Keratinocyte (primary cell): ENCODE measurements at regions not wholly inside any gene's neighbourhood (a gene's known extent, or its start where the extent isn't known, plus 50 kb on each side); places are given as distances from the start of the nearest gene placed in this dataset.

Experiments used
- DNase-seq: peaks from one replicate; pipeline ENCODE4 v3.0.0-alpha.2; 2011; ENCODE audit warnings: low read depth, missing footprints, low spot score
- FAIRE-seq: peaks from 2 replicates; lab custom pipeline; 2011; peaks lifted over from hg19 to GRCh38; lab: Jason Lieb, UNC
- H2AFZ ChIP-seq: 2 replicates; pipeline ENCODE4 v1.6.0; 2012; ENCODE audit warnings: low read length, control low read depth, inconsistent platforms; ENCODE audit not compliant: control insufficient read depth
- H3K27ac ChIP-seq: 2 replicates; pipeline ENCODE4 v1.5.1; 2011; ENCODE audit warnings: low read length; ENCODE audit not compliant: control insufficient read depth, insufficient read depth
- H3K27me3 ChIP-seq: 3 replicates; pipeline ENCODE4 v1.6.0; 2011; ENCODE audit warnings: low read length; ENCODE audit not compliant: control insufficient read depth, insufficient read depth; ENCODE audit errors: extremely low read depth
- H3K36me3 ChIP-seq, 2 experiments: 2 replicates in 1 of 2; 3 replicates in 1 of 2; pipeline ENCODE4 v1.5.1; 2011; ENCODE audit warnings: low read length in 2 of 2, mild to moderate bottlenecking in 1 of 2; ENCODE audit not compliant: control insufficient read depth in 2 of 2, insufficient read depth in 2 of 2; ENCODE audit errors: extremely low read depth in 1 of 2
- H3K4me1 ChIP-seq: 3 replicates; pipeline ENCODE4 v1.5.1; 2011; ENCODE audit warnings: low read length; ENCODE audit not compliant: control insufficient read depth, insufficient read depth; ENCODE audit errors: extremely low read depth
- H3K4me2 ChIP-seq: 3 replicates; pipeline ENCODE4 v1.6.0; 2011; ENCODE audit warnings: low read depth, low read length; ENCODE audit not compliant: control insufficient read depth, insufficient read depth; ENCODE audit errors: extremely low read depth
- H3K4me3 ChIP-seq, 3 experiments: fragments of 200-600 bp in 1 of 3; sonication (generic) in 1 of 3; 2 replicates in 2 of 3; 3 replicates in 1 of 3; pipeline ENCODE4 v1.5.1; 2011 to 2016; ENCODE audit warnings: low read length in 3 of 3, mild to moderate bottlenecking in 3 of 3, control low read depth in 2 of 3, inconsistent platforms in 1 of 3, low read depth in 1 of 3, mixed read lengths in 1 of 3, mixed run types in 1 of 3, moderate library complexity in 1 of 3; ENCODE audit not compliant: control insufficient read depth in 2 of 3, insufficient read depth in 2 of 3; ENCODE audit errors: extremely low read depth in 1 of 3
- H3K79me2 ChIP-seq: 2 replicates; pipeline ENCODE4 v1.6.0; 2012; ENCODE audit warnings: low read length; ENCODE audit not compliant: control insufficient read depth, insufficient read depth
- H3K9ac ChIP-seq: 3 replicates; pipeline ENCODE4 v1.6.0; 2011; ENCODE audit warnings: low read length; ENCODE audit not compliant: control insufficient read depth, insufficient read depth; ENCODE audit errors: extremely low read depth
- H3K9me1 ChIP-seq: 3 replicates; pipeline ENCODE4 v1.6.0; 2011; ENCODE audit warnings: low read length; ENCODE audit not compliant: control insufficient read depth, insufficient read depth; ENCODE audit errors: extremely low read depth
- H3K9me3 ChIP-seq: 2 replicates; pipeline ENCODE4 v1.5.1; 2012; ENCODE audit warnings: low read depth, low read length; ENCODE audit not compliant: control insufficient read depth
- H4K20me1 ChIP-seq: 3 replicates; pipeline ENCODE4 v1.6.0; 2011; ENCODE audit warnings: low read length; ENCODE audit not compliant: control insufficient read depth, insufficient read depth; ENCODE audit errors: extremely low read depth
- CTCF ChIP-seq, 3 experiments: IDR thresholded peaks in 1 of 3; conservative IDR thresholded peaks in 1 of 3; optimal IDR thresholded peaks in 1 of 3; 2 replicates in 2 of 3; 3 replicates in 1 of 3; pipeline versions ENCODE3 to v1.5.1; 2011; ENCODE audit warnings: low read length in 3 of 3, mild to moderate bottlenecking in 3 of 3, moderate library complexity in 2 of 3, control low read depth in 1 of 3, inconsistent platforms in 1 of 3; ENCODE audit not compliant: insufficient read depth in 2 of 3; ENCODE audit errors: extremely low read depth in 1 of 3
- EZH2 ChIP-seq: IDR thresholded peaks from one replicate; pipeline ENCODE4 v1.6.1; 2012; ENCODE audit warnings: inconsistent platforms, mild to moderate bottlenecking, low read length, moderate library complexity
- dilution Hi-C: fragments of 300-500 bp; cut with MboI; formaldehyde crosslinking; loops from one replicate; pipeline ENCODE4 v1.7.0; 2020; ENCODE audit warnings: low sequenced_read_pairs; ENCODE audit not compliant: extremely low pct_ligation_motif_present

- no peak for FAIRE-seq
- Histone ChIP-seq H3K36me3 (no peaks in the 10 kb centered on the region), H3K79me2 (no peaks in the 10 kb centered on the region), H3K27me3 (no peaks in the 10 kb centered on the region), H3K4me3 (no peak overlapping the region), H3K9me3 (no peaks in the 10 kb centered on the region), H2AFZ (no peak overlapping the region), H4K20me1 (no peaks in the 10 kb centered on the region), H3K4me1 (no peaks in the 10 kb centered on the region), H3K9me1 (no peaks in the 10 kb centered on the region), H3K4me2 (no peak overlapping the region), H3K9ac (no peak overlapping the region), H3K27ac (no peak overlapping the region)
- dilution Hi-C loops: no loop called here
- no peak for DNase-seq
- no peak for TF ChIP-seq EZH2
- TF ChIP-seq CTCF (optimal IDR thresholded peaks at IDR 0.05 in 1 of 3, IDR thresholded peaks at IDR 0.05 in 1 of 3, conservative IDR thresholded peaks at IDR 0.05 in 1 of 3; ENCODE audit: extremely low read depth in 1 of 3, insufficient read depth in 2 of 3, low read length in 3 of 3): no peak
These were observed 96.4 kb downstream of the CDCA7 start for GRCh38 chr2:173451118-173451517.

GRCh38 chr2:173451941-173452340 is 97.3 kb downstream of the CDCA7 start:
- Histone ChIP-seq H3K9me1 (no peaks in the 10 kb centered on the region), H4K20me1 (no peaks in the 10 kb centered on the region), H3K4me3 (no peak overlapping the region), H3K4me2 (no peak overlapping the region), H2AFZ (no peak overlapping the region), H3K4me1 (no peaks in the 10 kb centered on the region), H3K9ac (no peak overlapping the region), H3K27ac (no peak overlapping the region), H3K79me2 (no peaks in the 10 kb centered on the region), H3K36me3 (no peaks in the 10 kb centered on the region), H3K27me3 (no peaks in the 10 kb centered on the region), H3K9me3 (no peaks in the 10 kb centered on the region)
- no peak for TF ChIP-seq CTCF (optimal IDR thresholded peaks at IDR 0.05 in 1 of 3, IDR thresholded peaks at IDR 0.05 in 1 of 3, conservative IDR thresholded peaks at IDR 0.05 in 1 of 3; ENCODE audit: extremely low read depth in 1 of 3, insufficient read depth in 2 of 3, low read length in 3 of 3)
- TF ChIP-seq EZH2: no peak
- DNase-seq: no peak
- no peak for FAIRE-seq
- dilution Hi-C loops: no loop called here
